ENCODE measurements at regions not wholly inside any gene's neighbourhood (a gene's known extent, or its start where the extent isn't known, plus 50 kb on each side); places are given as distances from the start of the nearest gene placed in this dataset.

- TF ChIP-seq CTCF (conservative IDR thresholded peaks at IDR 0.05) = no peak
- no peak overlapping the region for H3K4me3 Mint-ChIP-seq
Measured at GRCh38 chr16:24414534-24414933, 124.8 kb upstream of the RBBP6 start.

More at GRCh38 chr16:24414534-24414933, 124.8 kb upstream of the RBBP6 start:
- H3K79me1 ChIP-seq (ENCODE audit: insufficient read depth, low read depth, low read length, poor library complexity, severe bottlenecking) = no peaks in the 10 kb centered on the region
- H3K4me2 ChIP-seq (ENCODE audit: insufficient read depth, insufficient read length, low read length) = no peak overlapping the region
- no peaks in the 10 kb centered on the region for H4K20me1 ChIP-seq (ENCODE audit: control insufficient read depth, insufficient read depth, insufficient read length)
- no peak overlapping the region for H3K27ac Mint-ChIP-seq
- no peak overlapping the region for H2BK12ac ChIP-seq (ENCODE audit: insufficient read length, low read depth, low read length)
- H3K36me3 Mint-ChIP-seq (ENCODE audit: insufficient read depth in 1 of 3, low read depth in 3 of 3) = peaks cover 0 to 6% (median 0%) of the 10 kb centered on the region in 3 experiments; a peak in 2 of 7 replicates
- H2AK5ac ChIP-seq (ENCODE audit: insufficient read length, low read length) = no peak overlapping the region
- no peak overlapping the region for H2BK5ac ChIP-seq (ENCODE audit: insufficient read length, low read length)
- H4K8ac ChIP-seq (replicated peaks; ENCODE audit: insufficient read length, low read depth, low read length) = no peak overlapping the region
- H3K56ac ChIP-seq (ENCODE audit: insufficient read length, low read depth, low read length) = no peak overlapping the region
- no peak overlapping the region for H2BK120ac ChIP-seq (ENCODE audit: low read depth, low read length, poor library complexity, severe bottlenecking)
- no peak overlapping the region for H2BK20ac ChIP-seq (ENCODE audit: low read depth, low read length, poor library complexity, severe bottlenecking)
- no peaks in the 10 kb centered on the region for H3K27me3 ChIP-seq (ENCODE audit: insufficient read depth, low read length)
- no CpG with 5 or more reads among the region's 3 CpGs for WGBS (ENCODE audit: extremely low coverage, insufficient read length, low lambda C conversion rate)
- H3K23ac ChIP-seq (ENCODE audit: insufficient read length, low read depth, low read length) = no peak overlapping the region
- H3T11ph ChIP-seq (ENCODE audit: low read length) = no peak overlapping the region
- H3K4me1 Mint-ChIP-seq = peaks cover 5 to 11% of the 10 kb centered on the region in 2 experiments
- H3K9me3 ChIP-seq (ENCODE audit: control insufficient read depth, low read depth, low read length) = no peaks in the 10 kb centered on the region
- no peak overlapping the region for H3K4ac ChIP-seq (ENCODE audit: low read depth, low read length)
- no peak for DNase-seq
- no peak overlapping the region for H4K91ac ChIP-seq (ENCODE audit: insufficient read length, low read depth, low read length)
- H3K18ac ChIP-seq (ENCODE audit: insufficient read length, low read depth, low read length) = no peak overlapping the region
- no peak overlapping the region for H3K9ac ChIP-seq (ENCODE audit: extremely low read depth, insufficient read length, low read length)
- H2BK15ac ChIP-seq (ENCODE audit: low read depth, low read length) = no peak overlapping the region
- H2AFZ ChIP-seq (ENCODE audit: low read length) = no peak overlapping the region
- no peaks in the 10 kb centered on the region; the same call in none of the 2 replicates for H3K27me3 Mint-ChIP-seq (ENCODE audit: low read depth)
- H3K4me1 ChIP-seq (ENCODE audit: insufficient read depth, low read length) = peaks cover 2% of the 10 kb centered on the region; the same call in 1 of the 2 replicates
- H3K79me2 ChIP-seq (ENCODE audit: insufficient read depth, low read length) = no peaks in the 10 kb centered on the region
- no peaks in the 10 kb centered on the region for H3K23me2 ChIP-seq (ENCODE audit: insufficient read length, low read depth, low read length, poor library complexity, severe bottlenecking)
- peaks cover 4 to 8% of the 10 kb centered on the region in 2 experiments for H3K9me3 Mint-ChIP-seq
- no peak overlapping the region for H4K5ac ChIP-seq (ENCODE audit: insufficient read length, low read depth, low read length)
- H3K14ac ChIP-seq (ENCODE audit: insufficient read depth, low read length) = no peak overlapping the region
- no peak overlapping the region for H3K27ac ChIP-seq (ENCODE audit: insufficient read length, low read depth, low read length)
